Kidney epithelial cell (primary cell): ENCODE measurements at regions not wholly inside any gene's neighbourhood (a gene's known extent, or its start where the extent isn't known, plus 50 kb on each side); places are given as distances from the start of the nearest gene placed in this dataset.

Experiments
- DNase-seq: peaks from one replicate; pipeline ENCODE4 v3.0.0-alpha.2; 2010; ENCODE audit warnings: low read depth
- H3K27me3 ChIP-seq: 2 replicates; pipeline ENCODE4 v1.6.0; 2011; ENCODE audit warnings: low read length; ENCODE audit not compliant: control insufficient read depth, insufficient read depth
- H3K36me3 ChIP-seq: 2 replicates; pipeline ENCODE4 v1.5.1; 2011; ENCODE audit warnings: low read length; ENCODE audit not compliant: control insufficient read depth, insufficient read depth
- H3K4me3 ChIP-seq: 2 replicates; pipeline ENCODE4 v1.5.1; 2011; ENCODE audit warnings: low read depth, mild to moderate bottlenecking, control low read depth, low read length
- TF ChIP-seq, protein P1 (sequence below): IDR thresholded peaks from 2 replicates; pipeline ENCODE4 v1.5.1; 2011; ENCODE audit warnings: mild to moderate bottlenecking, moderate library complexity, low read length, control low read depth, inconsistent platforms; ENCODE audit not compliant: insufficient read depth, poor library complexity, severe bottlenecking

DNA sequence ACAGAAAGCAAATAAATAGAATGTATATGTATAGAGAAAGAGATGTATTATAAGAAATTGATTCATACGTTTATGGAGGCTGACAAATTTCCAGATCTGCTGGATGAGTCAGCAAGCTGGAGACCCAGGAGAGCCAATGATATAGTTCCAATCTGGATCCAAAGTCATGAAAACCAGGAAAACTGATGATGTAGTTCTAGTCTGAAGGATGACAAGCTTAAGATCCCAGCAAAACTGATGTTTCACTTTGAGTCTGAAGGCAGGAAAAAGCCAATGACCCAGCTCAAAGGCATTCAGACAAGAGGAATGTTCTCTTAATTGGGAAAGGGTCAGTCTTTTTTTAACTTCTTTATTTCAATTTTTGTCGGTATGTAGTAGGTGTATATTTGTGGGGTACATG is 102.6 kb downstream of the LHFPL1 start:
- TF ChIP-seq, protein P1, sequence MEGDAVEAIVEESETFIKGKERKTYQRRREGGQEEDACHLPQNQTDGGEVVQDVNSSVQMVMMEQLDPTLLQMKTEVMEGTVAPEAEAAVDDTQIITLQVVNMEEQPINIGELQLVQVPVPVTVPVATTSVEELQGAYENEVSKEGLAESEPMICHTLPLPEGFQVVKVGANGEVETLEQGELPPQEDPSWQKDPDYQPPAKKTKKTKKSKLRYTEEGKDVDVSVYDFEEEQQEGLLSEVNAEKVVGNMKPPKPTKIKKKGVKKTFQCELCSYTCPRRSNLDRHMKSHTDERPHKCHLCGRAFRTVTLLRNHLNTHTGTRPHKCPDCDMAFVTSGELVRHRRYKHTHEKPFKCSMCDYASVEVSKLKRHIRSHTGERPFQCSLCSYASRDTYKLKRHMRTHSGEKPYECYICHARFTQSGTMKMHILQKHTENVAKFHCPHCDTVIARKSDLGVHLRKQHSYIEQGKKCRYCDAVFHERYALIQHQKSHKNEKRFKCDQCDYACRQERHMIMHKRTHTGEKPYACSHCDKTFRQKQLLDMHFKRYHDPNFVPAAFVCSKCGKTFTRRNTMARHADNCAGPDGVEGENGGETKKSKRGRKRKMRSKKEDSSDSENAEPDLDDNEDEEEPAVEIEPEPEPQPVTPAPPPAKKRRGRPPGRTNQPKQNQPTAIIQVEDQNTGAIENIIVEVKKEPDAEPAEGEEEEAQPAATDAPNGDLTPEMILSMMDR, result no peak
- no peak for DNase-seq
- no peaks in the 10 kb centered on the region for H3K36me3 ChIP-seq
- no peak overlapping the region for H3K4me3 ChIP-seq
- no peaks in the 10 kb centered on the region for H3K27me3 ChIP-seq

DNA sequence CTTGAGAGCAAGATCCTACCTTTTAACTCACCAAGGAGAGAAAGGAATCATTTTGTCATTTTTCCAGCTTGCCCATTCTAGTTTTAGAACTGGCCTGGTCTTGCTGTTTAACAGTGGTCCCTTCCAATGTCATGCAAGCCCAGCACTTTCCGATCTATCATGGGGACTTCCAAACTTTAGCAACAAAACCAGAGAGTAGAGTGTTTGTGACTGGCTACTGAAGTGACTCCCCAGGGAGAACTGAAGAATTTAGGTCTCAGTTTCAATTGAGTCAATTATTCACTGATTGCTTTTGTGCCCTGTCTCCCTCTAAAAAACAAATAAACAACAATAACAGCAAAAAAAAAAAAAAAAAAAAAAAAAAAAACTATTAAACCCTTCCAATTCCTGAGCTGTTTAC is 108.3 kb downstream of the LHFPL1 start:
- Histone ChIP-seq H3K4me3 (no peak overlapping the region), H3K27me3 (no peaks in the 10 kb centered on the region), H3K36me3 (no peaks in the 10 kb centered on the region)
- DNase-seq, result no peak
- TF ChIP-seq, protein P1, result no peak

DNA sequence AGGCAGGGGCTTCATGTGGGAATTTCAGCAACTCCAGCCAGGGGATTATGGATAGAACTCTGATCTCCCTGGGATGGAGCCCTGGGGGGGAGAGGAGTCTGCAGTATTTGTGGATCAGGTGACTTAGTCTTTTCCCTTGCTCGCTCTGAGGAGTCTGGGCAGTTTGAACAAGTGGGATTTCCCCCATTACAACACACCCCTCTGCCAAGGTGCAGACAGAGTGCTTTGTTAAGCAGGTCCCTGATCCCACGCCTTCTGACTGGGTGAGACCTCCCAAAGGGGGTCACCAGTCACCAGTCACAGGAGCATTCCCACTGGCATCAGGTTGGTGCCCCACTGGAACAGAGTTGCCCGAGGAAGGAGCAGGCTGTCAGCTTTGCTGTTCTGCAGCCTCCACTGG is 123.9 kb downstream of the LHFPL1 start:
- TF ChIP-seq, protein P1, result no peak
- no peak for DNase-seq

DNA sequence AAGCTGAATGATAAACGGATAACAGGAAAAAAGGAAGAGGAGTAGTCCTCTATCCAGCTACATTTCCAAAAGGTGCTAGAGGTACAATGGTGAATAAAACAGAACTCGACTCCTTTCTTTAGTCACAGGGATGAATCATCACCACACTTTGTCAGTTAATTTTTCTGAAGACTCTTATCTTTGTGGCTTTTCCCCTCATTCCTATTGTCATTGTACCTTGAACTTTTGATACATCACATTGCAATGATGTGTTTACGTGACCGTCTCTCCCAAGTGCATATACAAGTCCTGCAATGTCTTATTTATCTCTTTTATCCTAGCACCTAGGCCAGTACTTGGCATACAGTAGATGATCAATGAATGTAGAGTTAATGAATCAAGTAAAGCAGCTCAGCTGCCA is 134.7 kb downstream of the LHFPL1 start:
- Histone ChIP-seq H3K36me3 (no peaks in the 10 kb centered on the region), H3K4me3 (no peak overlapping the region), H3K27me3 (no peaks in the 10 kb centered on the region)
- TF ChIP-seq, protein P1, result no peak
- no peak for DNase-seq

More for the DNA sequence above, 123.9 kb downstream of the LHFPL1 start:
- H3K27me3 ChIP-seq, result no peaks in the 10 kb centered on the region
- H3K36me3 ChIP-seq, result no peaks in the 10 kb centered on the region
- no peak overlapping the region for H3K4me3 ChIP-seq

DNA sequence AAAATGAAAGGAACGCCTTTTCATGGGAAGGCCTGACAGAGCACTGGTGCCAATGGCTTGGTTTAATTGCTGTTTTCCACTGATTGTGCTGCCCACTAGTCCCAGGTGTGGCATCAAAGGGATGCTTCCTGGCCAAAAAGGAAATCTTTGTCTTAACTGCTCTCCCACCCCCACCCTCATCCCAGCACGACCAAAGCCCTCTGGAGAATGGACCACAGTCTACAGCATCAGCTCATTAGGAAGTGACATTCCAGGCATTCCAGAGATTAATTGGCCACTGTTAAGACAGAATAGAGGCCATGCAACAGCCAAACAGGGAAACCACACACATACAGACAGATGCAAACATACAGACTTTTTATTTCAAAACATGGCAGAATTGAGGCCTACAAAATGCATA is 143.2 kb downstream of the LHFPL1 start:
- Histone ChIP-seq H3K27me3 (no peaks in the 10 kb centered on the region), H3K36me3 (no peaks in the 10 kb centered on the region), H3K4me3 (no peak overlapping the region)
- no peak for DNase-seq
- TF ChIP-seq, protein P1, result no peak

DNA sequence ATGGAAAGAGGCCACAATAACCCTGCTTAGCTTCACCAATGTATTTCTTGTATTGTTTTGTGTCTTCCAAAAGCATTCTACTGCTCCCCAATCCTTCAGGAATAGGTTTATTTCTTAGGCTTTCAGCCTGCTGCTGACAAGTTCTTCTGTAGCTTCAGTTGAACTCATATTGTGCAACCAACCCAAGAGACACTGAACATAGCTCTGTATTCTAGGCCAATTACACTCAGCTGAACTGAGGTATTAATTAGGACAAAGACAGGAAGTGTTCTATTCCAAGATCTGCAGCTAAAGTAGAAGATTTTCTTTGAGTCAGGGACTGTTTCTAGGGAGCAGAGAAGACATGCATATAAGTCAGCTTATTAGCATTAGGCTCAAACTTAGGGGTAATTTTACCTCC is 151.8 kb downstream of the LHFPL1 start:
- TF ChIP-seq, protein P1, result no peak
- DNase-seq, result no peak

More for the DNA sequence above, 151.8 kb downstream of the LHFPL1 start:
- no peaks in the 10 kb centered on the region for H3K36me3 ChIP-seq
- H3K4me3 ChIP-seq, result no peak overlapping the region
- H3K27me3 ChIP-seq, result peaks cover 2% of the 10 kb centered on the region
